Liver (tissue), 8 donors: ENCODE measurements at regions not wholly inside any gene's neighbourhood (a gene's known extent, or its start where the extent isn't known, plus 50 kb on each side); places are given as distances from the start of the nearest gene placed in this dataset.

Experiments
- DNase-seq: peaks from one replicate; pipeline ENCODE4 v3.0.0-alpha.2; 2017; ENCODE audit warnings: low spot score
- H3K27ac ChIP-seq, 2 donors: one replicate each; pipeline ENCODE4 v1.7.0; 2013; ENCODE audit warnings: inconsistent platforms in 2 of 2, low read length in 2 of 2, control low read depth in 1 of 2, low read depth in 1 of 2, mild to moderate bottlenecking in 1 of 2
- H3K27me3 ChIP-seq, 4 donors: one replicate each; pipeline versions ENCODE4 v1.6.1 to v1.7.0; 2013; ENCODE audit warnings: low read length in 3 of 4, inconsistent platforms in 1 of 4, mild to moderate bottlenecking in 1 of 4, moderate library complexity in 1 of 4; ENCODE audit not compliant: control insufficient read depth in 4 of 4, insufficient read depth in 4 of 4
- H3K36me3 ChIP-seq, 4 donors: one replicate each; pipeline versions ENCODE4 v1.6.1 to v1.7.0; 2013; ENCODE audit warnings: low read length in 3 of 4, mild to moderate bottlenecking in 3 of 4, low read depth in 1 of 4, moderate library complexity in 1 of 4; ENCODE audit not compliant: control insufficient read depth in 4 of 4, insufficient read depth in 3 of 4
- H3K4me1 ChIP-seq, 4 donors: one replicate each; pipeline versions ENCODE4 v1.6.1 to v1.7.0; 2013; ENCODE audit warnings: low read length in 3 of 4, mild to moderate bottlenecking in 3 of 4, moderate library complexity in 1 of 4; ENCODE audit not compliant: control insufficient read depth in 4 of 4, insufficient read depth in 4 of 4
- H3K4me3 ChIP-seq, 3 donors: one replicate each; pipeline versions ENCODE4 v1.6.1 to v1.7.0; 2013; ENCODE audit warnings: low read length in 3 of 3, control low read depth in 1 of 3, low read depth in 1 of 3, mild to moderate bottlenecking in 1 of 3
- H3K9ac ChIP-seq, 2 donors: one replicate each; pipeline ENCODE4 v1.7.0; 2013; ENCODE audit warnings: low read length in 2 of 2, mild to moderate bottlenecking in 2 of 2, moderate library complexity in 2 of 2, control low read depth in 1 of 2, low read depth in 1 of 2
- H3K9me3 ChIP-seq, 4 donors: one replicate each; pipeline versions ENCODE4 v1.6.1 to v1.7.0; 2013; ENCODE audit warnings: low read length in 3 of 4; ENCODE audit not compliant: control insufficient read depth in 4 of 4
- FOXA1 ChIP-seq: IDR thresholded peaks from 2 replicates; pipeline ENCODE4 v1.6.1; 2016; ENCODE audit warnings: antibody characterized with exemption
- FOXA2 ChIP-seq: IDR thresholded peaks from 2 replicates; pipeline ENCODE4 v1.6.1; 2016; ENCODE audit warnings: antibody characterized with exemption
- GABPA ChIP-seq, 2 donors: IDR thresholded peaks in 1 of 2; conservative IDR thresholded peaks in 1 of 2; 2 replicates each; pipeline ENCODE4 v1.6.1; 2016; ENCODE audit warnings: antibody characterized with exemption in 2 of 2, mild to moderate bottlenecking in 1 of 2, moderate library complexity in 1 of 2
- HNF4A ChIP-seq, 2 donors: conservative IDR thresholded peaks; 2 replicates each; pipeline ENCODE4 v1.6.1; 2016; ENCODE audit warnings: antibody characterized with exemption in 2 of 2, mild to moderate bottlenecking in 2 of 2
- HNF4G ChIP-seq: IDR thresholded peaks from 2 replicates; pipeline ENCODE4 v1.6.1; 2016; ENCODE audit warnings: antibody characterized with exemption
- JUND ChIP-seq, 2 donors: IDR thresholded peaks; 2 replicates each; pipeline ENCODE4 v1.6.1; 2016; ENCODE audit warnings: antibody characterized with exemption in 2 of 2
- NR2F2 ChIP-seq: IDR thresholded peaks from 2 replicates; pipeline ENCODE4 v1.6.1; 2016; ENCODE audit warnings: antibody characterized with exemption
- RAD21 ChIP-seq, 2 donors: IDR thresholded peaks; 2 replicates each; pipeline ENCODE4 v1.6.1; 2016; ENCODE audit warnings: antibody characterized with exemption in 2 of 2, mild to moderate bottlenecking in 2 of 2
- SP1 ChIP-seq: IDR thresholded peaks from 2 replicates; pipeline ENCODE4 v1.6.1; 2018; ENCODE audit warnings: antibody characterized with exemption, mild to moderate bottlenecking
- TAF1 ChIP-seq: conservative IDR thresholded peaks from 2 replicates; pipeline ENCODE4 v1.6.1; 2016; ENCODE audit warnings: antibody characterized with exemption, mild to moderate bottlenecking
- YY1 ChIP-seq: IDR thresholded peaks from 2 replicates; pipeline ENCODE4 v1.6.1; 2016; ENCODE audit warnings: antibody characterized with exemption, mild to moderate bottlenecking
- WGBS: extraction: QIAGEN DNeasy Blood & Tissue Kit; methylation state at CpG from one replicate; pipeline ENCODE4 v1.1.7; 2013; 5-methylcytosine and 5-hydroxymethylcytosine counted together
- TF ChIP-seq, protein P1 (sequence below): IDR thresholded peaks from 2 replicates; pipeline ENCODE4 v1.6.1; 2016; ENCODE audit warnings: antibody characterized with exemption
- TF ChIP-seq, protein P2 (sequence below): fragments of 150-350 bp; IDR thresholded peaks from 2 replicates; pipeline ENCODE4 v1.5.1; 2017; ENCODE audit warnings: improper control_type of control experiment, low read depth, low read length; ENCODE audit not compliant: missing input control
- TF ChIP-seq, protein P3 (sequence below): IDR thresholded peaks from 2 replicates; pipeline ENCODE4 v1.6.1; 2016; ENCODE audit warnings: antibody characterized with exemption
- TF ChIP-seq, protein P4 (sequence below): IDR thresholded peaks from 2 replicates; pipeline ENCODE4 v1.6.1; 2016; ENCODE audit warnings: antibody characterized with exemption, mild to moderate bottlenecking
- TF ChIP-seq, protein P5 (sequence below): IDR thresholded peaks from 2 replicates; pipeline ENCODE4 v1.6.1; 2016; ENCODE audit warnings: antibody characterized with exemption
- donor health status: healthy.
- donor health status: healthy.
- donor health status: healthy.
- donor health status: healthy.
- donor health status: healthy.

DNA sequence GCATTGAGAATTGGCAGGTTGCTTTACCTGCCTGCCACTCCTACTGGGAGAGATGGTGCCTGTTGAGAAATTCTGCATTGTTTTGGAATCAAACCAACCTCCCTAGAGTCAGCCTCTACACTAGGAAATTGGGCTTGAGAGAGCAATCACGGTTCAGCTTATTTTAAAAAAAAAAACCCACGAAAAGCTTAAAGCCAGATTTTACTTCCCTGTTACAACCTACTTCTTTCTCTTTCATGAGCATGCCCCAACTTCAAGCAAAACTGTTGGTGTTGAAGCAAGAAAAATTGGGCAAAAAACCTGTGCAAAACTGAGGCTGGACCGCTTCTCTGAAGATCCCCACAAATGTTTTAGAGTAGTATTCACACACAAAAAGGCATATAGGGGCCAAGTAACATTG, 134.6 kb upstream of the ZEB2 start:
- Histone ChIP-seq H3K27ac (no peak overlapping the region), H3K9ac (no peak overlapping the region)
- 49% methylated on average over 3 of the region's 3 CpGs for WGBS

DNA sequence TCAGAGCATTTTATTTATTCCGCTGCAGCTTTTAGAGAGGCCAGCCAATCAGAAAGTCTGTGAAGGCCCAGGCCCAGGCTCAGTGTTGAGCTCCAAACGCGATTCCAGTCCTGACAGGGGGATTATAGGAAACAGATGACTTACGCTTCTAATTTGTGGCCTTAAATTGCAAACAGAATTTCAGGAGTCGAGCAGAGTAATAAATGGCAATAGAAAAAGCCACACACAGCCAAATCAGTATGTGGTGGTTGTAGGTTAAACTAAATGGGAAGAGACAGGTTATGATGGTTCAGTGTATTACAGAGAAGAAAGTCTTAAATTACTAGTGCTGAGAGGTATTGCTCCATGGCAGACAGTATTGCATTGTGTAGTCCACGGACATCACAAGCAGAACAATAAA, 131.0 kb upstream of the ZEB2 start:
- Histone ChIP-seq H3K4me3 (no peak overlapping the region), H3K9ac (no peak overlapping the region), H3K27ac (no peak overlapping the region), H3K9me3 (no peaks in the 10 kb centered on the region), H3K36me3 (no peaks in the 10 kb centered on the region), H3K27me3 (no peaks in the 10 kb centered on the region), H3K4me1 (no peaks in the 10 kb centered on the region)
- 87% methylated on average over 6 of the region's 6 CpGs for WGBS
- DNase-seq = no peak
- no peak for TF ChIP-seq JUND (IDR thresholded peaks at IDR 0.05)
- TF ChIP-seq, protein P1, sequence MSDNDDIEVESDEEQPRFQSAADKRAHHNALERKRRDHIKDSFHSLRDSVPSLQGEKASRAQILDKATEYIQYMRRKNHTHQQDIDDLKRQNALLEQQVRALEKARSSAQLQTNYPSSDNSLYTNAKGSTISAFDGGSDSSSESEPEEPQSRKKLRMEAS = no peak
- TF ChIP-seq RAD21 (IDR thresholded peaks at IDR 0.05) = no peak
- TF ChIP-seq GABPA (IDR thresholded peaks at IDR 0.05 in 1 of 2, conservative IDR thresholded peaks at IDR 0.05 in 1 of 2) = no peak
- TF ChIP-seq, protein P2, sequence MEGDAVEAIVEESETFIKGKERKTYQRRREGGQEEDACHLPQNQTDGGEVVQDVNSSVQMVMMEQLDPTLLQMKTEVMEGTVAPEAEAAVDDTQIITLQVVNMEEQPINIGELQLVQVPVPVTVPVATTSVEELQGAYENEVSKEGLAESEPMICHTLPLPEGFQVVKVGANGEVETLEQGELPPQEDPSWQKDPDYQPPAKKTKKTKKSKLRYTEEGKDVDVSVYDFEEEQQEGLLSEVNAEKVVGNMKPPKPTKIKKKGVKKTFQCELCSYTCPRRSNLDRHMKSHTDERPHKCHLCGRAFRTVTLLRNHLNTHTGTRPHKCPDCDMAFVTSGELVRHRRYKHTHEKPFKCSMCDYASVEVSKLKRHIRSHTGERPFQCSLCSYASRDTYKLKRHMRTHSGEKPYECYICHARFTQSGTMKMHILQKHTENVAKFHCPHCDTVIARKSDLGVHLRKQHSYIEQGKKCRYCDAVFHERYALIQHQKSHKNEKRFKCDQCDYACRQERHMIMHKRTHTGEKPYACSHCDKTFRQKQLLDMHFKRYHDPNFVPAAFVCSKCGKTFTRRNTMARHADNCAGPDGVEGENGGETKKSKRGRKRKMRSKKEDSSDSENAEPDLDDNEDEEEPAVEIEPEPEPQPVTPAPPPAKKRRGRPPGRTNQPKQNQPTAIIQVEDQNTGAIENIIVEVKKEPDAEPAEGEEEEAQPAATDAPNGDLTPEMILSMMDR = no peak
- no peak for TF ChIP-seq FOXA2
- no peak for TF ChIP-seq NR2F2
- no peak for TF ChIP-seq HNF4A (conservative IDR thresholded peaks at IDR 0.05)
- TF ChIP-seq, protein P3, sequence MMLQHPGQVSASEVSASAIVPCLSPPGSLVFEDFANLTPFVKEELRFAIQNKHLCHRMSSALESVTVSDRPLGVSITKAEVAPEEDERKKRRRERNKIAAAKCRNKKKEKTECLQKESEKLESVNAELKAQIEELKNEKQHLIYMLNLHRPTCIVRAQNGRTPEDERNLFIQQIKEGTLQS = no peak
- no peak for TF ChIP-seq FOXA1
- TF ChIP-seq SP1 = no peak
- TF ChIP-seq, protein P4, sequence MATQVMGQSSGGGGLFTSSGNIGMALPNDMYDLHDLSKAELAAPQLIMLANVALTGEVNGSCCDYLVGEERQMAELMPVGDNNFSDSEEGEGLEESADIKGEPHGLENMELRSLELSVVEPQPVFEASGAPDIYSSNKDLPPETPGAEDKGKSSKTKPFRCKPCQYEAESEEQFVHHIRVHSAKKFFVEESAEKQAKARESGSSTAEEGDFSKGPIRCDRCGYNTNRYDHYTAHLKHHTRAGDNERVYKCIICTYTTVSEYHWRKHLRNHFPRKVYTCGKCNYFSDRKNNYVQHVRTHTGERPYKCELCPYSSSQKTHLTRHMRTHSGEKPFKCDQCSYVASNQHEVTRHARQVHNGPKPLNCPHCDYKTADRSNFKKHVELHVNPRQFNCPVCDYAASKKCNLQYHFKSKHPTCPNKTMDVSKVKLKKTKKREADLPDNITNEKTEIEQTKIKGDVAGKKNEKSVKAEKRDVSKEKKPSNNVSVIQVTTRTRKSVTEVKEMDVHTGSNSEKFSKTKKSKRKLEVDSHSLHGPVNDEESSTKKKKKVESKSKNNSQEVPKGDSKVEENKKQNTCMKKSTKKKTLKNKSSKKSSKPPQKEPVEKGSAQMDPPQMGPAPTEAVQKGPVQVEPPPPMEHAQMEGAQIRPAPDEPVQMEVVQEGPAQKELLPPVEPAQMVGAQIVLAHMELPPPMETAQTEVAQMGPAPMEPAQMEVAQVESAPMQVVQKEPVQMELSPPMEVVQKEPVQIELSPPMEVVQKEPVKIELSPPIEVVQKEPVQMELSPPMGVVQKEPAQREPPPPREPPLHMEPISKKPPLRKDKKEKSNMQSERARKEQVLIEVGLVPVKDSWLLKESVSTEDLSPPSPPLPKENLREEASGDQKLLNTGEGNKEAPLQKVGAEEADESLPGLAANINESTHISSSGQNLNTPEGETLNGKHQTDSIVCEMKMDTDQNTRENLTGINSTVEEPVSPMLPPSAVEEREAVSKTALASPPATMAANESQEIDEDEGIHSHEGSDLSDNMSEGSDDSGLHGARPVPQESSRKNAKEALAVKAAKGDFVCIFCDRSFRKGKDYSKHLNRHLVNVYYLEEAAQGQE = no peak
- TF ChIP-seq, protein P5, sequence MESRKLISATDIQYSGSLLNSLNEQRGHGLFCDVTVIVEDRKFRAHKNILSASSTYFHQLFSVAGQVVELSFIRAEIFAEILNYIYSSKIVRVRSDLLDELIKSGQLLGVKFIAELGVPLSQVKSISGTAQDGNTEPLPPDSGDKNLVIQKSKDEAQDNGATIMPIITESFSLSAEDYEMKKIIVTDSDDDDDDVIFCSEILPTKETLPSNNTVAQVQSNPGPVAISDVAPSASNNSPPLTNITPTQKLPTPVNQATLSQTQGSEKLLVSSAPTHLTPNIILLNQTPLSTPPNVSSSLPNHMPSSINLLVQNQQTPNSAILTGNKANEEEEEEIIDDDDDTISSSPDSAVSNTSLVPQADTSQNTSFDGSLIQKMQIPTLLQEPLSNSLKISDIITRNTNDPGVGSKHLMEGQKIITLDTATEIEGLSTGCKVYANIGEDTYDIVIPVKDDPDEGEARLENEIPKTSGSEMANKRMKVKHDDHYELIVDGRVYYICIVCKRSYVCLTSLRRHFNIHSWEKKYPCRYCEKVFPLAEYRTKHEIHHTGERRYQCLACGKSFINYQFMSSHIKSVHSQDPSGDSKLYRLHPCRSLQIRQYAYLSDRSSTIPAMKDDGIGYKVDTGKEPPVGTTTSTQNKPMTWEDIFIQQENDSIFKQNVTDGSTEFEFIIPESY = no peak

More for the DNA sequence above, 134.6 kb upstream of the ZEB2 start:
- TF ChIP-seq, protein P4 = no peak
- TF ChIP-seq FOXA2 (no peak), SP1 (no peak), TAF1 (no peak), HNF4G (no peak), YY1 (no peak), JUND (IDR thresholded peaks at IDR 0.05) (no peak), NR2F2 (no peak)
- TF ChIP-seq, protein P2 = no peak
- DNase-seq = no peak
- H3K9me3 ChIP-seq = no peaks in the 10 kb centered on the region
- no peak overlapping the region for H3K4me3 ChIP-seq
- H3K4me1 ChIP-seq = no peaks in the 10 kb centered on the region
- no peaks in the 10 kb centered on the region for H3K27me3 ChIP-seq
- H3K36me3 ChIP-seq = no peaks in the 10 kb centered on the region
